GM12865 (cell line): ENCODE measurements at regions not wholly inside any gene's neighbourhood (a gene's known extent, or its start where the extent isn't known, plus 50 kb on each side); places are given as distances from the start of the nearest gene placed in this dataset.

Experiments
- DNase-seq: peaks from one replicate; pipeline ENCODE4 v3.0.0; 2010; ENCODE audit warnings: low read depth
- H3K4me3 ChIP-seq: 2 replicates; pipeline ENCODE4 v1.5.1; 2011; ENCODE audit warnings: mild to moderate bottlenecking, low read depth, low read length, control low read depth
- TF ChIP-seq, protein P1 (sequence below): IDR thresholded peaks from 2 replicates; pipeline ENCODE4 v1.5.1; 2011; ENCODE audit warnings: low read length, control low read depth, low read depth, inconsistent platforms; ENCODE audit not compliant: insufficient read depth; ENCODE audit errors: missing control alignments

DNA sequence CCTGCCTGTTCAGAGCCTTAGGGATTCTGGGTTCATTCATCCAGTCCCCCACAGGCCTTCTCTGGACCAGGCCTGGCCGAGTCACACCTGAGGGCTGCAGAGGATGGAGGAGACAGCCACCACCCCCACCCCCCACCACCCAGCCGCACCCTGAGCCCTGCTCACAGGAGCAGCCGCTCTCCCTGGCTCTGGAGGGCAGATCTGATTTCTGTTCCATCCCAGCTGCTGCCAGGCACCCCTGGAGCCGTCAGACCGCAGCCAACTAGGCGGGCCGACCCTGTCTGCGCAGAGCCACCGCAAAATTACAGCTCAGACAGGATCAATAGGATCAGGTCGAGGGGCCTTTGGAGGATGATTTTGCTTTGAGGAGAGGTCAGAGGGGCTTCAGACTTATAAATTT, 154.6 kb upstream of the MYL2 start:
- no peak for DNase-seq
- H3K4me3 ChIP-seq: no peak overlapping the region
- TF ChIP-seq, protein P1, sequence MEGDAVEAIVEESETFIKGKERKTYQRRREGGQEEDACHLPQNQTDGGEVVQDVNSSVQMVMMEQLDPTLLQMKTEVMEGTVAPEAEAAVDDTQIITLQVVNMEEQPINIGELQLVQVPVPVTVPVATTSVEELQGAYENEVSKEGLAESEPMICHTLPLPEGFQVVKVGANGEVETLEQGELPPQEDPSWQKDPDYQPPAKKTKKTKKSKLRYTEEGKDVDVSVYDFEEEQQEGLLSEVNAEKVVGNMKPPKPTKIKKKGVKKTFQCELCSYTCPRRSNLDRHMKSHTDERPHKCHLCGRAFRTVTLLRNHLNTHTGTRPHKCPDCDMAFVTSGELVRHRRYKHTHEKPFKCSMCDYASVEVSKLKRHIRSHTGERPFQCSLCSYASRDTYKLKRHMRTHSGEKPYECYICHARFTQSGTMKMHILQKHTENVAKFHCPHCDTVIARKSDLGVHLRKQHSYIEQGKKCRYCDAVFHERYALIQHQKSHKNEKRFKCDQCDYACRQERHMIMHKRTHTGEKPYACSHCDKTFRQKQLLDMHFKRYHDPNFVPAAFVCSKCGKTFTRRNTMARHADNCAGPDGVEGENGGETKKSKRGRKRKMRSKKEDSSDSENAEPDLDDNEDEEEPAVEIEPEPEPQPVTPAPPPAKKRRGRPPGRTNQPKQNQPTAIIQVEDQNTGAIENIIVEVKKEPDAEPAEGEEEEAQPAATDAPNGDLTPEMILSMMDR: no peak

DNA sequence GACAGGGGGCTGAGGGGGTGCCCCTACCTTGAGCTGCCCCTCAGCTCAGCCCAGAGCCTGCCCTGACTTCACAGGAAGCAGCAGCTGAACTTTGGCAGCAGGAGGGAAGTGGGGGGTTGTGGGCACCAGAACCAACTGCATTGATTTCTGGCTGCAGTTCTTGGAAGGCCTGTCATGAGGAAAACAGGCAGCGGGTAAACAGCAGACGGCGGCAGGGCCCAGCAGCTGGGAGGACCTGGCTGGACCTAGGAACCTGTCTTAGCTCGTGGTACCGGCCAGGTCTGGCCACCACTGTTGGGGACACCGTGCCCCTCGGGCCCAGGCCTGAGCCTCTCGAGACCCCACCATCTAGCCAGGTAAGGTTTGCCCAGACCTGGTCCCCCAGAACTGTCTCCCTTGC, 154.2 kb upstream of the MYL2 start:
- TF ChIP-seq, protein P1: no peak
- no peak for DNase-seq
- H3K4me3 ChIP-seq: no peak overlapping the region

DNA sequence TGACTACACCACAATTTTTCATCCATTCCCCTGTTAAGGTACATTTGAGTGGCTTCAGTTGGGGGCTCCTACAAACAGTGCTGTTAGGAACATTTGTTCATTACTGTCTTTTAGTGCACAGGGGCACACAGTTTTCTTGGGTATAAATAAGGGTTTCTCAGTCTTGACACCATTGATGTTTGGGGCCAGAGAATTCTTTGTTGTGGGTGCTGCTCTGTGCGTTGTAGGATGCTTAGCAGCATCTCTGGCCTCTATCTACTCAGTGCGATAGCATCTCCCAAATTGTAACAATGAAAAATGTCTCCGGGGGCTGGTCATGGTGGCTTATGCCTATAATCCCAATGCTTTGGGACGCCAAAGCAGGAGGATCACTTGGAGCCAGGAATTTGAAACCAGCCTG, 153.0 kb upstream of the MYL2 start:
- no peak overlapping the region for H3K4me3 ChIP-seq
- TF ChIP-seq, protein P1: no peak
- no peak for DNase-seq

DNA sequence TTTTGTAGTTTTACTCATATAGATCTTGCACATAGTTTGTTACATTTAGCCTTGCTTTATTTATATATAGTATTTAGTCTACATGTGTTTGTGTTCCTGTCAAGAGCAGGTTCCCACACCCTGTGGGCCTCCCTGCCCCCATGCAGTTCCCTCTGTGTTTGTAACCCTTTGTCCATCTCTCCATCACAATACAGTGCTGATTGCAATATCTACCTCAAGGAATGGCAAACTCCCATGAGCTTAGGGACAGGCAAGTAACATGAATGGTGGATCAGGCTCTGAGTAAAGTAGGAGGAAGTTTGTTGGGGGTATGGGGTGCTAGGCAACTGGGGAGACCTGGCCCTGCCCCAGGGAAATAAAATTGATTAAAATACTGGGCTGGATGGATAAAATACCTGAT, 151.9 kb upstream of the MYL2 start:
- DNase-seq: no peak
- TF ChIP-seq, protein P1: no peak
- H3K4me3 ChIP-seq: no peak overlapping the region

DNA sequence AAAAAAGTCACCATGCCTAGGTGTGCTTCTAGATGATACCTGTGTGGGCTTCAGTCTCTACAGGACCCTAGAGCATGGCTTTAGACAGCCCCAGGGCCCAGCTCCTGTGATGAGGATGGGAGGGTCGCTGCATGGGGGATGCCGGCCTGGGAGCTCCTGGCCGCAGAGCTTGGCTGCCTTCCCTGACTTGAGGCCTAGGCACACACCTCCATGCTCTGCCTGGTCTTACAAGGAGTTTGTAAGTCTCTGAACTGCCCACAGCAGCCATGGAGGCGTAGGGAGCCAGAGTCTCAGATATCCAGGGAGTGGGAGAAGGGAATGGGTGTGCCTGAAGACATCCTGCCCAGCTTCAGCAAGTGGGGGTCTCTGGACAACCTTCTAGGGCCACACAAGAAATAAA, 149.5 kb upstream of the MYL2 start:
- H3K4me3 ChIP-seq: no peak overlapping the region
- TF ChIP-seq, protein P1: no peak
- DNase-seq: no peak

DNA sequence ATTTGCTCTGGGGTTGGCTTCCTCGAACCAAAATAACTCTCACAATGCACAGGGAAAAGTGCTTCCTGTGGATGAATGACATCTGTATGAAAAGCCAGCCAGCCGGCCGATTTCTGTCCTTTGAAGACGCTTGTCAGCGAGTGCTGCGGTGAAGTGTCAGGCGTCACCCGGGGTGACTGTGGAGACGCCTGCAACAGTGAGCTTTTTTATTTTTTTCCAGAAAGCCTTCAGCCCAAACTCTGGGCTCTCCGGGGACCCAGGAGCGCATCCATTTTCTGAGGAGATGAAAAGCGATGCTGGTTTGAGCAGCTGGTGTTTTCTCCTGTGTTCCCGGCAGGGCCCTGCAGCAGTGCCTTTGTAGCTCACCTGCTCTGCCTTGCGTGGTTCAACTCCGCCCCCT, 147.9 kb upstream of the MYL2 start:
- no peak for DNase-seq
- TF ChIP-seq, protein P1: no peak
- H3K4me3 ChIP-seq: no peak overlapping the region

DNA sequence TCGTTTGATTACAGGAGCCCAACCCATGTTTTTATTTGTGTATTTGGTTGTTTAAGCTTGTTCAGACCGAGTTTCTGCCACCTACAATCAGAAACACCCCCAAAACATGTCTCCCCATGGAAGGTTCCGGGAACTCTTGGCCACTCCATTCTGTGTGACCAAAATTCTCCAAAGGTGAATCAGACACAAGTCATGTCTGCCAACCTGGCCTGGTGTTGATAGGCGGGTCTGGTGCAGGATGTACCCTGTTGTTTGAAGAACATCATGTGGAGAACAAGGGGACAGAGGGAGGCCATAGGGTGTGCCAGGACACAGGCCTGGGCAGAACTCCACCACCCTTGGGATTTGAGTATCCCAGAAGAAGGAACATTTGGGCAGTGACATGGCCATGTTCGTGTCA, 147.1 kb upstream of the MYL2 start:
- H3K4me3 ChIP-seq: no peak overlapping the region
- no peak for DNase-seq
- TF ChIP-seq, protein P1: no peak
